Psoas muscle (tissue), 7 donors: ENCODE measurements at regions not wholly inside any gene's neighbourhood (a gene's known extent, or its start where the extent isn't known, plus 50 kb on each side); places are given as distances from the start of the nearest gene placed in this dataset.
A peak's percentile ranks its signal among the peaks of the same experiment; 100 is the strongest.

Source experiments
- ATAC-seq, 4 donors: fragments of 200-7000 bp; cut with Tn5 transposase; one replicate each; pipeline ENCODE4 v1.9.1; 2020; ENCODE audit warnings: moderate library complexity in 3 of 4, mild to moderate bottlenecking in 2 of 4
- DNase-seq, 2 donors: peaks; one replicate each; pipeline ENCODE4 v3.0.0-alpha.2; 2020
- H3K27ac ChIP-seq: fragments of 200-600 bp; one replicate; pipeline ENCODE4 v1.8.0; 2022
- H3K27me3 ChIP-seq, 3 donors: fragments of 200-600 bp in 1 of 3; one replicate each; pipeline versions ENCODE4 v1.6.1 to v1.8.0; 2013 to 2022; ENCODE audit warnings: low read length in 2 of 3, mild to moderate bottlenecking in 2 of 3, moderate library complexity in 1 of 3; ENCODE audit not compliant: insufficient read depth in 3 of 3
- H3K36me3 ChIP-seq, 2 donors: fragments of 200-600 bp in 1 of 2; one replicate each; pipeline versions ENCODE4 v1.6.1 to v1.8.0; 2013 to 2022; ENCODE audit warnings: low read depth in 1 of 2, mild to moderate bottlenecking in 1 of 2, moderate library complexity in 1 of 2; ENCODE audit not compliant: insufficient read depth in 1 of 2
- H3K4me1 ChIP-seq: fragments of 200-600 bp; one replicate; pipeline ENCODE4 v1.8.0; 2022
- H3K4me3 ChIP-seq: fragments of 200-600 bp; one replicate; pipeline ENCODE4 v1.8.0; 2022; ENCODE audit warnings: mild to moderate bottlenecking
- H3K9me3 ChIP-seq: fragments of 200-600 bp; one replicate; pipeline ENCODE4 v1.8.0; 2022
- WGBS, 3 donors: extraction: QIAGEN DNeasy Blood & Tissue Kit; methylation state at CpG; one replicate each; pipeline versions ENCODE4 v1.1.6 to v1.1.7; 2013; 5-methylcytosine and 5-hydroxymethylcytosine counted together
- intact Hi-C, 2 donors: fragments of 100-400 bp; cut with DNase I; formaldehyde crosslinking; loops; one replicate each; pipeline versions ENCODE4 v1.11.0 to v1.14.2; 2022
- TF ChIP-seq, protein P1 (sequence below): fragments of 200-600 bp; IDR thresholded peaks from one replicate; pipeline ENCODE4 v1.8.0; 2022; ENCODE audit warnings: antibody characterized with exemption
- donor health status: healthy with polysubstance abuse.
- donor health status: DM: no; HTN: no; CAD: no; lungs with moderate emphysema.
- donor health status: Bipolar disorder and iron deficiency.
- donor health status: healthy.
- donor health status: DM: yes; HTN: yes; CAD: no.
- donor health status: DM: no; HTN: no; CAD: no.
- donor health status: DM: yes; HTN: yes; CAD: no.

- intact Hi-C loops, result no loop called here
- no peak for DNase-seq
- WGBS, 3 donors, result 81 to 87% (median 85%) methylated on average over 19 of the region's 19 CpGs
- Histone ChIP-seq H3K4me3 (no peak overlapping the region), H3K36me3 (no peaks in the 10 kb centered on the region), H3K27me3 (peaks cover 0 to 8% (median 2%) of the 10 kb centered on the region in 3 donors), H3K27ac (no peak overlapping the region), H3K4me1 (no peaks in the 10 kb centered on the region), H3K9me3 (no peaks in the 10 kb centered on the region)
- no peak for ATAC-seq
- TF ChIP-seq, protein P1, sequence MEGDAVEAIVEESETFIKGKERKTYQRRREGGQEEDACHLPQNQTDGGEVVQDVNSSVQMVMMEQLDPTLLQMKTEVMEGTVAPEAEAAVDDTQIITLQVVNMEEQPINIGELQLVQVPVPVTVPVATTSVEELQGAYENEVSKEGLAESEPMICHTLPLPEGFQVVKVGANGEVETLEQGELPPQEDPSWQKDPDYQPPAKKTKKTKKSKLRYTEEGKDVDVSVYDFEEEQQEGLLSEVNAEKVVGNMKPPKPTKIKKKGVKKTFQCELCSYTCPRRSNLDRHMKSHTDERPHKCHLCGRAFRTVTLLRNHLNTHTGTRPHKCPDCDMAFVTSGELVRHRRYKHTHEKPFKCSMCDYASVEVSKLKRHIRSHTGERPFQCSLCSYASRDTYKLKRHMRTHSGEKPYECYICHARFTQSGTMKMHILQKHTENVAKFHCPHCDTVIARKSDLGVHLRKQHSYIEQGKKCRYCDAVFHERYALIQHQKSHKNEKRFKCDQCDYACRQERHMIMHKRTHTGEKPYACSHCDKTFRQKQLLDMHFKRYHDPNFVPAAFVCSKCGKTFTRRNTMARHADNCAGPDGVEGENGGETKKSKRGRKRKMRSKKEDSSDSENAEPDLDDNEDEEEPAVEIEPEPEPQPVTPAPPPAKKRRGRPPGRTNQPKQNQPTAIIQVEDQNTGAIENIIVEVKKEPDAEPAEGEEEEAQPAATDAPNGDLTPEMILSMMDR, result no peak
Observed at GRCh38 chr2:109066917-109067597, 61.9 kb upstream of the SH3RF3 start.

DNA sequence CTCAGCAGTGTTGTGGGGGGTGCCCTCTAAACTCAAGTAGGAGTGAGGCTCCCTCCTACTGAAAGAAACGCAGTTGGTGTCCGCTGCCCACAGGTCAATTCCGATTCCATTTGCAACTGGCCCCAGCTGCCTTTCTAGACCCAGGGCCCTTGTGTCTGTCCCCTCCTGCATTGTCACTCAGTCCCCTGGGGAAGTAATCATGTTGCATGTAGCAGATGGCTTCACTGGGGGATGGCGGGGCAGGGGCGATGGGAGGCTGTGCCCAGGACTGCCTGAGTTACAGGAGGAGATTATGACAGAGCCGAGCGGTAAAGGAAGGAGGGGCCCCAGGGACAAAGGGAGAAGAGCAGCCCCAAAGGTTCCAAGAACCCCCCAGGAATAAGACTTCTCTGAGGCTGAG, 62.5 kb upstream of the SH3RF3 start:
- 76 to 88% (median 83%) methylated on average over 7 of the region's 7 CpGs for WGBS, 3 donors
- H3K27me3 ChIP-seq, result peaks cover 0 to 14% (median 2%) of the 10 kb centered on the region in 3 donors
- no peaks in the 10 kb centered on the region for H3K9me3 ChIP-seq
- no peak overlapping the region for H3K4me3 ChIP-seq
- no peak overlapping the region for H3K27ac ChIP-seq
- intact Hi-C loops, result no loop called here
- no peaks in the 10 kb centered on the region for H3K4me1 ChIP-seq
- no peak for DNase-seq
- TF ChIP-seq, protein P1, result no peak
- ATAC-seq, result no peak
- H3K36me3 ChIP-seq, result no peaks in the 10 kb centered on the region

- WGBS, 3 donors, result 30 to 32% (median 31%) methylated on average over 7 of the region's 7 CpGs
- intact Hi-C loops, result no loop called here
- DNase-seq, result peak in 1 of 2 donors; percentile 19
- no peak overlapping the region for H3K27ac ChIP-seq
- TF ChIP-seq, protein P1, result no peak
- H3K36me3 ChIP-seq, result no peaks in the 10 kb centered on the region
- H3K27me3 ChIP-seq, result peaks cover 0 to 15% (median 2%) of the 10 kb centered on the region in 3 donors
- no peaks in the 10 kb centered on the region for H3K4me1 ChIP-seq
- no peaks in the 10 kb centered on the region for H3K9me3 ChIP-seq
- no peak for ATAC-seq
- no peak overlapping the region for H3K4me3 ChIP-seq
Observed at GRCh38 chr2:109065391-109065734, 63.6 kb upstream of the SH3RF3 start.

DNA sequence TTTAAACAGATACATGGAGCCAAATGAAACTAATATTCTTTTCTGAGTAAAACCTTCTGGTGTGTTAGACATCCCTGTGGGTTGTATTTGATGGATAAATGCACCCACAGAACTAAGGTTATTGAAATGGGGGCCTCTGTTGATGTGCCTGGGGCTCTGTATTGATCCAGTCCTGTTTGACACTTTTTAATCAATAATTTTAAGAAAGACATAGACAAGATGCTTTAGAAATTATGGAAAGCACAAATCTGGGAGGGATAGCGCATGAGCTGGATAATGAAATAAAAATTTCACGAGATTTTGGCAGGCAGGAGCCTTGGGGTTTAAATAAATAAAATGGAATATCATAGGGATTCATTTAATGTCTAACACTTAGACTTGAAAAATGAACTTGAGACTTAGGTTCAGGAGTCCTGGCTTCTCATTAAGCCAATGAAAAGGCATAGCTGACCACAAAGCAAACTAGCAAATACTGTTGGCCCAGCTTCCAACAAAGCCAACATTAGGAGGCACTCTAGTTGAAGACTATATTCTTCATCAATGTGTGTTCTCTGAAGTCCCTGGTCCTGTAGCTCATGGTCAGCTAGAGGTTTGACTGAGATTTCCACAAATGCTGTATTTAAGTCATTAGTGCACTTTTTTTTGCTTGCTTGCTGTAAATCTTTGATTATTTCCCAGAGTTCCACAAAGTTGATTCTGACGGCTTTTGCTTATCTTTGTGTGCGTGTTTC, 64.2 kb upstream of the SH3RF3 start:
- Histone ChIP-seq H3K36me3 (no peaks in the 10 kb centered on the region), H3K27ac (no peak overlapping the region), H3K27me3 (peaks cover 0 to 15% (median 2%) of the 10 kb centered on the region in 3 donors), H3K4me1 (no peaks in the 10 kb centered on the region), H3K4me3 (no peak overlapping the region), H3K9me3 (no peaks in the 10 kb centered on the region)
- TF ChIP-seq, protein P1, result no peak
- 72 to 81% (median 73%) methylated on average over 4 of the region's 4 CpGs for WGBS, 3 donors
- DNase-seq, result no peak
- intact Hi-C loops, result no loop called here
- ATAC-seq, result no peak
